ENCODE measurements at regions not wholly inside any gene's neighbourhood (a gene's known extent, or its start where the extent isn't known, plus 50 kb on each side); places are given as distances from the start of the nearest gene placed in this dataset.

DNA sequence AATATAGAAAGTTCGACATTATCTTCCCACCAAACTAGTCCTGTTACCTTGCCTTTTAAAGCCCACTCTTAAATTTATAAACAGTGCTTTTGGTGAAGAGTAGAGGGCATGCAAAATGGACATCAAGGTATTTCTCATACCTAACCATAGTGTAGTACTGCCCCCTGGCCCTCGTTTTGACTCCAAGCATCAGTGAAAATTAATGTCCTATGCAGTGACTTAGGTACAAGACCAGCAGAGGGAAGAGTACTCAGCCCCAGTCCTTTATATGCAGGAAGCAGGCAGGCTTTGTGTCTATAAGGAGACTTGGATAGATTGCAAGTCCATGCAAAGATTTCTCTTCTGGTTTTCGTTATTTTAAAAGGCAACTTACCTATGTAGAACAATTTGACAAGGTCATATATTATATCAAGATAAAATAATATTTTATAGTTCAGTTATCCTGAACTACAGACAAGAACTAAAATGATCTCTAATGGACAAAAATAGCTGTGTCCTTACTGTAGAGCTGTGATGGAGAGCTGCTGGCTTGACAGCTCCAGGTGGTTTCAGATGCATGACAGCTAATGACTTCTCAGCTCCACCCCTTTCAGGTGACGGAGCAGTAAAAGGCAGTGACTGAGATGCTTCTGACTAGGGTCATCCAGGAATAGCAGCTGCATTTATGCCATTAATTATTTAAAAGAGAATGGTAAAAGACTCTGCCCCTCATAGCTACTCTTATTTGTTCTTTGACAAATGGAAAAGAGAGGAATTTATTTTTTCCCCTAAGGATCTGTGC is 646.1 kb downstream of the SQOR start:
- TF ChIP-seq TAF1 (IDR thresholded peaks at IDR 0.05; ENCODE audit: borderline replicate concordance, insufficient read depth, low read length) (no peak), REST (IDR thresholded peaks at IDR 0.05; ENCODE audit: insufficient read depth in 1 of 2, low read depth in 2 of 2, low read length in 2 of 2) (no peak), FOXP2 (optimal IDR thresholded peaks at IDR 0.05; ENCODE audit: borderline replicate concordance, extremely low read depth, extremely low read length, insufficient read depth) (no peak), POLR2AphosphoS5 (IDR thresholded peaks at IDR 0.05; ENCODE audit: low read depth, low read length) (no peak), SIN3A (IDR thresholded peaks at IDR 0.05; ENCODE audit: borderline replicate concordance, insufficient read depth, low read length) (no peak)

GRCh38 chr15:46293550-46293949 is 658.7 kb downstream of the SQOR start:
- no peak for TF ChIP-seq POLR2AphosphoS5 (IDR thresholded peaks at IDR 0.05; ENCODE audit: low read depth, low read length)
- no peak for TF ChIP-seq FOXP2 (optimal IDR thresholded peaks at IDR 0.05; ENCODE audit: borderline replicate concordance, extremely low read depth, extremely low read length, insufficient read depth)
- no peak for TF ChIP-seq TAF1 (IDR thresholded peaks at IDR 0.05; ENCODE audit: borderline replicate concordance, insufficient read depth, low read length)
- TF ChIP-seq REST (IDR thresholded peaks at IDR 0.05; ENCODE audit: insufficient read depth in 1 of 2, low read depth in 2 of 2, low read length in 2 of 2) = no peak
- TF ChIP-seq SIN3A (IDR thresholded peaks at IDR 0.05; ENCODE audit: borderline replicate concordance, insufficient read depth, low read length) = no peak

DNA sequence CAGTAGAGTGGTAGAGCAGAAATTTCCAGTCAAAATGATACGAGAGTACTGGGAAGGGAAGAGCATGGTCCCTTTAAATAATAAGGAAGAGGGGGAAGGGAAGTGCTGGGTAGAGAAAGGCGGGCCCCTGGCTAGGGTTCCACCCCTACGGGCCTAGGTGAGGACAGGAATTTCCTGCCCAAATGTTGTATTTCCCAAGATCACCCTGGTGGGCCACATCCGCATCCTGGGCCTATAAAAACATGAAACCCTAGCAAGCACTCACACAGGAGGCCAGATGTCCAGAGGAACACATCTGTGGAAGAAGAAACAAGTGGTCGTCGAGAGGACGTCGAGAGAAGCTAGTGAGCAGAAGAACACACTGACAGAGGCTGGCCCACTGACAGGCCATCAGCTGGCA is 661.2 kb downstream of the SQOR start:
- TF ChIP-seq FOXP2 (optimal IDR thresholded peaks at IDR 0.05; ENCODE audit: borderline replicate concordance, extremely low read depth, extremely low read length, insufficient read depth) (no peak), POLR2AphosphoS5 (IDR thresholded peaks at IDR 0.05; ENCODE audit: low read depth, low read length) (no peak)

- TF ChIP-seq FOXP2 (optimal IDR thresholded peaks at IDR 0.05; ENCODE audit: borderline replicate concordance, extremely low read depth, extremely low read length, insufficient read depth) = no peak
- no peak for TF ChIP-seq SIN3A (IDR thresholded peaks at IDR 0.05; ENCODE audit: borderline replicate concordance, insufficient read depth, low read length)
- TF ChIP-seq TAF1 (IDR thresholded peaks at IDR 0.05; ENCODE audit: borderline replicate concordance, insufficient read depth, low read length) = no peak
- no peak for TF ChIP-seq POLR2AphosphoS5 (IDR thresholded peaks at IDR 0.05; ENCODE audit: low read depth, low read length)
- no peak for TF ChIP-seq REST (IDR thresholded peaks at IDR 0.05; ENCODE audit: insufficient read depth in 1 of 2, low read depth in 2 of 2, low read length in 2 of 2)
Measured at GRCh38 chr15:46296797-46297196, 662.0 kb downstream of the SQOR start.

- no peak for TF ChIP-seq POLR2AphosphoS5 (IDR thresholded peaks at IDR 0.05; ENCODE audit: low read depth, low read length)
- no peak for TF ChIP-seq SIN3A (IDR thresholded peaks at IDR 0.05; ENCODE audit: borderline replicate concordance, insufficient read depth, low read length)
Measured at GRCh38 chr15:46297766-46298165, 662.9 kb downstream of the SQOR start.

DNA sequence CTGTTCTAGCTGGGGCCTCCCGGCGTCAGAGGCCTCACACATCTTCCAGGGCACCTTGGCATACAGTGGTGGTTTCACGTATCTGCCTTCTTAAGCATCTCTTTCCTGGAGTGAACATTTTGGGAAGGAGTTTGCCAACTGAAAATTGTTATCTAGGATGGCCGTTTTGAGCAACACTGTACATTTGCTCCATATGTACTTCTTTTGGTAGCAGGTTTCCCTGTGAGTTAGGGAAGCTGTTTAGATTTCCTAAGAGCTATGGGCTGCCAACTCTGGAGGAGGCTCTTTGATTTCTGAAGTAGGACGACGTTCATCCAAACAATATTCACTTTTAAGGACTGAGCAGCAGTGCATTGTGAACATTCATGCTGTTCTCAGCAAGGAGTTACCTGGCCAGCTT is 665.9 kb downstream of the SQOR start:
- TF ChIP-seq POLR2AphosphoS5 (IDR thresholded peaks at IDR 0.05; ENCODE audit: low read depth, low read length) = no peak
- TF ChIP-seq TAF1 (IDR thresholded peaks at IDR 0.05; ENCODE audit: borderline replicate concordance, insufficient read depth, low read length) = no peak
- no peak for TF ChIP-seq REST (IDR thresholded peaks at IDR 0.05; ENCODE audit: insufficient read depth in 1 of 2, low read depth in 2 of 2, low read length in 2 of 2)
- TF ChIP-seq SIN3A (IDR thresholded peaks at IDR 0.05; ENCODE audit: borderline replicate concordance, insufficient read depth, low read length) = no peak
- no peak for TF ChIP-seq FOXP2 (optimal IDR thresholded peaks at IDR 0.05; ENCODE audit: borderline replicate concordance, extremely low read depth, extremely low read length, insufficient read depth)
